Lower lobe of right lung (tissue), 2 donors: ENCODE measurements at regions not wholly inside any gene's neighbourhood (a gene's known extent, or its start where the extent isn't known, plus 50 kb on each side); places are given as distances from the start of the nearest gene placed in this dataset.

Source experiments
- ATAC-seq, 2 donors: fragments of 200-7000 bp; cut with Tn5 transposase; one replicate each; pipeline ENCODE4 v1.9.1; 2020 to 2022; ENCODE audit warnings: mild to moderate bottlenecking in 2 of 2, moderate library complexity in 2 of 2
- DNase-seq: peaks from one replicate; pipeline ENCODE4 v3.0.0-alpha.2; 2020
- H3K27ac ChIP-seq: fragments of 200-600 bp; one replicate; pipeline ENCODE4 v1.8.0; 2022
- H3K27me3 ChIP-seq: fragments of 200-600 bp; one replicate; pipeline ENCODE4 v1.8.0; 2022; ENCODE audit warnings: low read depth
- H3K36me3 ChIP-seq: fragments of 200-600 bp; one replicate; pipeline ENCODE4 v1.8.0; 2022; ENCODE audit warnings: mild to moderate bottlenecking
- H3K4me1 ChIP-seq: fragments of 200-600 bp; one replicate; pipeline ENCODE4 v1.8.0; 2022
- H3K4me3 ChIP-seq: fragments of 200-600 bp; one replicate; pipeline ENCODE4 v1.8.0; 2022; ENCODE audit warnings: mild to moderate bottlenecking
- H3K9me3 ChIP-seq: fragments of 200-600 bp; one replicate; pipeline ENCODE4 v1.8.0; 2022
- CTCF ChIP-seq: fragments of 200-600 bp; IDR thresholded peaks from one replicate; pipeline ENCODE4 v1.8.0; 2022; ENCODE audit warnings: antibody characterized with exemption, mild to moderate bottlenecking
- intact Hi-C: fragments of 100-400 bp; cut with DNase I; formaldehyde crosslinking; loops from one replicate; pipeline ENCODE4 v1.11.0; 2022
- donor health status: DM: no; HTN: yes; CAD: no; lungs with severe emphysema.

- H3K36me3 ChIP-seq = no peaks in the 10 kb centered on the region
- peaks cover 26% of the 10 kb centered on the region for H3K27me3 ChIP-seq
- ATAC-seq (no peak), DNase-seq (no peak)
- no peak overlapping the region for H3K27ac ChIP-seq
- TF ChIP-seq CTCF = no peak
- intact Hi-C loops = no loop called here
- no peak overlapping the region for H3K4me3 ChIP-seq
- no peaks in the 10 kb centered on the region for H3K4me1 ChIP-seq
- H3K9me3 ChIP-seq = no peaks in the 10 kb centered on the region
These were observed 98.4 kb upstream of the TBX5 start for GRCh38 chr12:114504311-114504710.

- H3K9me3 ChIP-seq = no peaks in the 10 kb centered on the region
- TF ChIP-seq CTCF = no peak
- H3K27me3 ChIP-seq = peaks cover 31% of the 10 kb centered on the region
- H3K4me1 ChIP-seq = no peaks in the 10 kb centered on the region
- intact Hi-C loops = no loop called here
- H3K27ac ChIP-seq = no peak overlapping the region
- H3K36me3 ChIP-seq = no peaks in the 10 kb centered on the region
- H3K4me3 ChIP-seq = no peak overlapping the region
- no peak for ATAC-seq
- DNase-seq = no peak
These were observed 95.5 kb upstream of the TBX5 start for GRCh38 chr12:114501474-114501807.

GRCh38 chr12:114500775-114501473, 95.0 kb upstream of the TBX5 start:
- Histone ChIP-seq H3K27ac (no peak overlapping the region), H3K36me3 (no peaks in the 10 kb centered on the region), H3K4me1 (no peaks in the 10 kb centered on the region), H3K9me3 (no peaks in the 10 kb centered on the region), H3K4me3 (no peak overlapping the region), H3K27me3 (peaks cover 31% of the 10 kb centered on the region)
- intact Hi-C loops = no loop called here
- ATAC-seq (no peak), DNase-seq (no peak)
- no peak for TF ChIP-seq CTCF

- H3K9me3 ChIP-seq = no peaks in the 10 kb centered on the region
- no peak for TF ChIP-seq CTCF
- intact Hi-C loops = no loop called here
- H3K27me3 ChIP-seq = peaks cover 31% of the 10 kb centered on the region
- H3K4me3 ChIP-seq = no peak overlapping the region
- DNase-seq (no peak), ATAC-seq (no peak)
- H3K27ac ChIP-seq = no peak overlapping the region
- no peaks in the 10 kb centered on the region for H3K4me1 ChIP-seq
- H3K36me3 ChIP-seq = no peaks in the 10 kb centered on the region
These were observed 94.2 kb upstream of the TBX5 start for GRCh38 chr12:114500131-114500530.

GRCh38 chr12:114499338-114499737, 93.4 kb upstream of the TBX5 start:
- Histone ChIP-seq H3K36me3 (no peaks in the 10 kb centered on the region), H3K4me3 (no peak overlapping the region), H3K27me3 (peaks cover 31% of the 10 kb centered on the region), H3K9me3 (no peaks in the 10 kb centered on the region), H3K27ac (no peak overlapping the region), H3K4me1 (no peaks in the 10 kb centered on the region)
- intact Hi-C loops = no loop called here
- no peak for DNase-seq
- TF ChIP-seq CTCF = no peak
- no peak for ATAC-seq
